B cell (primary cell): ENCODE measurements at regions not wholly inside any gene's neighbourhood (a gene's known extent, or its start where the extent isn't known, plus 50 kb on each side); places are given as distances from the start of the nearest gene placed in this dataset.
"Not testable (repeated sequence)": the region's sequence is repeated elsewhere in the genome, so short reads cannot be mapped to it uniquely, and the experiment has no call there.

ENCODE experiments used
- ATAC-seq: fragments of 200-7000 bp; cut with Tn5 transposase; one replicate; pipeline ENCODE4 v1.10.0; 2021; ENCODE audit warnings: low read depth, mild to moderate bottlenecking, moderate number of reproducible peaks, moderate library complexity
- CTCF ChIA-PET: fragments of 350-600 bp; sonication (Branson Sonifier 250); formaldehyde crosslinking; loops from one replicate; lab custom pipeline; 2021; ENCODE audit warnings: antibody characterized with exemption, inconsistent platforms; lab: Charles Lee
- POLR2A ChIA-PET: fragments of 350-600 bp; sonication (Branson Sonifier 250); formaldehyde crosslinking; loops from one replicate; lab custom pipeline; 2021; ENCODE audit warnings: antibody characterized with exemption; lab: Charles Lee
- DNase-seq: peaks from one replicate; pipeline ENCODE4 v3.0.0; 2013
- H2AFZ ChIP-seq: 2 replicates; pipeline ENCODE4 v1.6.1; 2012; ENCODE audit warnings: mild to moderate bottlenecking, low read depth, low read length; ENCODE audit not compliant: insufficient read depth, poor library complexity, severe bottlenecking
- H3K27ac ChIP-seq, 2 donors: 1 replicate in 1 of 2; 2 replicates in 1 of 2; pipeline ENCODE4 v1.5.1; 2012 to 2013; ENCODE audit warnings: low read length in 2 of 2, mild to moderate bottlenecking in 2 of 2, moderate library complexity in 1 of 2
- H3K27me3 ChIP-seq, 4 experiments: fragments of 200-600 bp in 1 of 4; sonication (generic) in 1 of 4; replicated peaks in 1 of 4; 1 replicate in 2 of 4; 2 replicates in 2 of 4; pipeline versions ENCODE4 v1.6.1 to v1.7.0; 2013 to 2016; ENCODE audit warnings: low read length in 3 of 4, mild to moderate bottlenecking in 2 of 4, mixed read lengths in 1 of 4, moderate library complexity in 1 of 4; ENCODE audit not compliant: insufficient read depth in 4 of 4, control insufficient read depth in 3 of 4; ENCODE audit errors: control extremely low read depth in 1 of 4
- H3K36me3 ChIP-seq, 2 experiments: replicated peaks in 1 of 2; 1 replicate in 1 of 2; 2 replicates in 1 of 2; pipeline versions ENCODE4 v1.6.1 to v1.7.1; 2013; ENCODE audit warnings: low read length in 1 of 2; ENCODE audit not compliant: insufficient read depth in 2 of 2, control insufficient read depth in 1 of 2; ENCODE audit errors: control extremely low read depth in 1 of 2, extremely low read depth in 1 of 2
- H3K4me1 ChIP-seq, 2 donors: fragments of 200-600 bp in 1 of 2; sonication (generic) in 1 of 2; 1 replicate in 1 of 2; 2 replicates in 1 of 2; pipeline versions ENCODE4 v1.5.1 to v1.6.1; 2013 to 2017; ENCODE audit warnings: low read length in 2 of 2; ENCODE audit not compliant: control insufficient read depth in 2 of 2, insufficient read depth in 2 of 2
- H3K4me2 ChIP-seq: replicated peaks from 2 replicates; pipeline ENCODE3; 2012; ENCODE audit warnings: mild to moderate bottlenecking, low read depth, low read length; ENCODE audit not compliant: poor library complexity, severe bottlenecking
- H3K4me3 ChIP-seq, 5 experiments: fragments of 200-600 bp in 1 of 5; sonication (generic) in 1 of 5; 1 replicate in 3 of 5; 2 replicates in 2 of 5; pipeline versions ENCODE4 v1.5.1 to v1.7.0; 2011 to 2016; ENCODE audit warnings: low read length in 4 of 5, mild to moderate bottlenecking in 4 of 5, low read depth in 2 of 5, control low read depth in 1 of 5, moderate library complexity in 1 of 5; ENCODE audit not compliant: insufficient read depth in 1 of 5; ENCODE audit errors: control extremely low read depth in 1 of 5, extremely low read depth in 1 of 5
- H3K79me2 ChIP-seq: fragments of 200-600 bp; sonication (generic); one replicate; pipeline ENCODE4 v1.6.0; 2016; ENCODE audit warnings: low read length; ENCODE audit not compliant: control insufficient read depth, insufficient read depth
- H3K9ac ChIP-seq: fragments of 200-600 bp; sonication (generic); 2 replicates; pipeline ENCODE4 v1.6.1; 2017; ENCODE audit warnings: mild to moderate bottlenecking, low read length, moderate library complexity
- H3K9me3 ChIP-seq, 3 donors: one replicate each; pipeline versions ENCODE4 v1.6.1 to v1.7.1; 2013; ENCODE audit warnings: low read length in 2 of 3; ENCODE audit not compliant: control insufficient read depth in 2 of 3, insufficient read depth in 1 of 3; ENCODE audit errors: control extremely low read depth in 1 of 3
- H4K20me1 ChIP-seq: 2 replicates; pipeline ENCODE4 v1.6.0; 2012; ENCODE audit warnings: mild to moderate bottlenecking, low read length; ENCODE audit not compliant: insufficient read depth, control insufficient read depth, poor library complexity, severe bottlenecking
- H3K27ac Mint-ChIP-seq: one replicate; pipeline ENCODE4 v1.8.0; 2021; ENCODE audit warnings: mixed read lengths
- H3K27me3 Mint-ChIP-seq: one replicate; pipeline ENCODE4 v1.8.0; 2021; ENCODE audit warnings: mixed read lengths
- H3K4me1 Mint-ChIP-seq: one replicate; pipeline ENCODE4 v1.8.0; 2021; ENCODE audit warnings: mixed read lengths
- H3K4me3 Mint-ChIP-seq: one replicate; pipeline ENCODE4 v1.8.0; 2021; ENCODE audit warnings: mixed read lengths
- H3K9me3 Mint-ChIP-seq: one replicate; pipeline ENCODE4 v1.8.0; 2022; ENCODE audit warnings: mixed read lengths; ENCODE audit not compliant: insufficient read depth
- EZH2 ChIP-seq: IDR thresholded peaks from 2 replicates; pipeline ENCODE4 v1.6.1; 2012; ENCODE audit warnings: borderline replicate concordance, low read depth, mild to moderate bottlenecking, moderate library complexity, low read length; ENCODE audit not compliant: insufficient read depth, poor library complexity, severe bottlenecking
- WGBS: methylation state at CpG from one replicate; pipeline ENCODE4 v1.1.5; 2013; ENCODE audit warnings: missing lambda C conversion rate; ENCODE audit not compliant: insufficient coverage; 5-methylcytosine and 5-hydroxymethylcytosine counted together
- intact Hi-C: fragments of 100-400 bp; cut with micrococcal nuclease; formaldehyde crosslinking; loops from one replicate; pipeline ENCODE4 v1.10.0; 2022
- TF ChIP-seq, protein P1 (sequence below): fragments of 200-600 bp; IDR thresholded peaks from one replicate; pipeline ENCODE4 v1.8.0; 2022; ENCODE audit warnings: antibody characterized with exemption, mild to moderate bottlenecking

GRCh38 chrX:69424910-69425309 is 79.2 kb upstream of the NALF2 start:
- no peak overlapping the region for H2AFZ ChIP-seq
- H3K4me1 Mint-ChIP-seq = no peaks in the 10 kb centered on the region
- H3K79me2 ChIP-seq = no peaks in the 10 kb centered on the region
- no peak overlapping the region for H3K4me2 ChIP-seq
- no peak overlapping the region for H3K4me3 Mint-ChIP-seq
- no peak overlapping the region for H3K4me3 ChIP-seq
- intact Hi-C loops = no loop called here
- no peak overlapping the region for H3K9ac ChIP-seq
- no peaks in the 10 kb centered on the region for H3K27me3 Mint-ChIP-seq
- H3K27me3 ChIP-seq = no peaks in the 10 kb centered on the region
- ChIA-PET CTCF (interaction anchor here (1.0 kb wide), 1 partner anchor 673 kb away, joined by 3 read pairs; no protein-coding TSS in a partner anchor), POLR2A (no interaction called here)
- no CpG with 5 or more reads among the region's 2 CpGs for WGBS
- H3K4me1 ChIP-seq = no peaks in the 10 kb centered on the region
- no peak overlapping the region for H3K27ac ChIP-seq
- H3K9me3 Mint-ChIP-seq = no peaks in the 10 kb centered on the region
- no peak overlapping the region for H3K27ac Mint-ChIP-seq
- H3K36me3 ChIP-seq = no peaks in the 10 kb centered on the region
- no peak for ATAC-seq
- TF ChIP-seq EZH2 = no peak
- TF ChIP-seq, protein P1, sequence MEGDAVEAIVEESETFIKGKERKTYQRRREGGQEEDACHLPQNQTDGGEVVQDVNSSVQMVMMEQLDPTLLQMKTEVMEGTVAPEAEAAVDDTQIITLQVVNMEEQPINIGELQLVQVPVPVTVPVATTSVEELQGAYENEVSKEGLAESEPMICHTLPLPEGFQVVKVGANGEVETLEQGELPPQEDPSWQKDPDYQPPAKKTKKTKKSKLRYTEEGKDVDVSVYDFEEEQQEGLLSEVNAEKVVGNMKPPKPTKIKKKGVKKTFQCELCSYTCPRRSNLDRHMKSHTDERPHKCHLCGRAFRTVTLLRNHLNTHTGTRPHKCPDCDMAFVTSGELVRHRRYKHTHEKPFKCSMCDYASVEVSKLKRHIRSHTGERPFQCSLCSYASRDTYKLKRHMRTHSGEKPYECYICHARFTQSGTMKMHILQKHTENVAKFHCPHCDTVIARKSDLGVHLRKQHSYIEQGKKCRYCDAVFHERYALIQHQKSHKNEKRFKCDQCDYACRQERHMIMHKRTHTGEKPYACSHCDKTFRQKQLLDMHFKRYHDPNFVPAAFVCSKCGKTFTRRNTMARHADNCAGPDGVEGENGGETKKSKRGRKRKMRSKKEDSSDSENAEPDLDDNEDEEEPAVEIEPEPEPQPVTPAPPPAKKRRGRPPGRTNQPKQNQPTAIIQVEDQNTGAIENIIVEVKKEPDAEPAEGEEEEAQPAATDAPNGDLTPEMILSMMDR = no peak
- DNase-seq = no peak
- H4K20me1 ChIP-seq = no peaks in the 10 kb centered on the region
- peaks cover 0 to 10% (median 0%) of the 10 kb centered on the region in 3 donors for H3K9me3 ChIP-seq

- H3K4me2 ChIP-seq = no peak overlapping the region
- Mint-ChIP-seq H3K4me1 (no peaks in the 10 kb centered on the region), H3K9me3 (no peaks in the 10 kb centered on the region), H3K27ac (no peak overlapping the region), H3K27me3 (no peaks in the 10 kb centered on the region), H3K4me3 (no peak overlapping the region)
- H3K27me3 ChIP-seq = no peaks in the 10 kb centered on the region
- H2AFZ ChIP-seq = no peak overlapping the region
- no peaks in the 10 kb centered on the region for H3K79me2 ChIP-seq
- DNase-seq (no peak), ATAC-seq (no peak)
- H3K9me3 ChIP-seq = peaks cover 0 to 10% (median 0%) of the 10 kb centered on the region in 3 donors
- ChIA-PET CTCF (interaction anchor here (1.0 kb wide), 1 partner anchor 673 kb away, joined by 3 read pairs; no protein-coding TSS in a partner anchor), POLR2A (no interaction called here)
- intact Hi-C loops = no loop called here
- H3K9ac ChIP-seq = no peak overlapping the region
- H3K4me1 ChIP-seq = no peaks in the 10 kb centered on the region
- no peak overlapping the region for H3K27ac ChIP-seq
- no peak overlapping the region for H3K4me3 ChIP-seq
- H4K20me1 ChIP-seq = no peaks in the 10 kb centered on the region
- H3K36me3 ChIP-seq = no peaks in the 10 kb centered on the region
- TF ChIP-seq, protein P1 = no peak
- TF ChIP-seq EZH2 = no peak
Measured at GRCh38 chrX:69424161-69424560, 80.0 kb upstream of the NALF2 start.

- H3K9me3 Mint-ChIP-seq, H3K27ac Mint-ChIP-seq, H3K36me3 ChIP-seq, POLR2A ChIA-PET, H3K4me3 ChIP-seq, H3K4me3 Mint-ChIP-seq, H3K4me1 Mint-ChIP-seq, H3K4me2 ChIP-seq, H3K9me3 ChIP-seq, CTCF ChIA-PET, H2AFZ ChIP-seq, ATAC-seq, DNase-seq, H3K9ac ChIP-seq, H3K4me1 ChIP-seq, H3K27me3 ChIP-seq, H4K20me1 ChIP-seq, H3K27me3 Mint-ChIP-seq, intact Hi-C loops, H3K79me2 ChIP-seq, H3K27ac ChIP-seq: not testable (repeated sequence)
- WGBS = no CpG with 5 or more reads among the region's 19 CpGs
Measured at GRCh38 chrX:69422208-69422607, 81.9 kb upstream of the NALF2 start.
